ENCODE measurements at regions not wholly inside any gene's neighbourhood (a gene's known extent, or its start where the extent isn't known, plus 50 kb on each side); places are given as distances from the start of the nearest gene placed in this dataset.

DNA sequence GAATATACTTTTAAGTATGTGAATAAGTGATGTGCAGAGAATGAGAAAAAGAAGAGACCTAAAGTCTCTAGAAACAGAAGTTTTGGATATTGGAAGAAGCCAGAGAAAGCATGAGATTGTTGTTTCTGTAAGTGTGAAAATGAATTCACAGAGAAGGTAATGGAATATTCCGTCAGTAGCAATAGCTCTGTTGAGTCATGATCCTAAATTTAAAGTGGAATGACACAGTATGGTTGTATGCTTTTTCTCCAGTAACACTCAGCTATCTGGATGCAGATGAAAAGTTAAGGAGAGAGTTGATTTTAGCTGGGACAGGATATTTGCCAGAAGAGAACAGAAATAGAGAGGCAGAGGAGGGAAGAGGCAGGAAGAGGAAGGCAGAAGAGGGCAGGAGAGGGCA is 1166.3 kb downstream of the GALC start:
- TF ChIP-seq, protein P1, sequence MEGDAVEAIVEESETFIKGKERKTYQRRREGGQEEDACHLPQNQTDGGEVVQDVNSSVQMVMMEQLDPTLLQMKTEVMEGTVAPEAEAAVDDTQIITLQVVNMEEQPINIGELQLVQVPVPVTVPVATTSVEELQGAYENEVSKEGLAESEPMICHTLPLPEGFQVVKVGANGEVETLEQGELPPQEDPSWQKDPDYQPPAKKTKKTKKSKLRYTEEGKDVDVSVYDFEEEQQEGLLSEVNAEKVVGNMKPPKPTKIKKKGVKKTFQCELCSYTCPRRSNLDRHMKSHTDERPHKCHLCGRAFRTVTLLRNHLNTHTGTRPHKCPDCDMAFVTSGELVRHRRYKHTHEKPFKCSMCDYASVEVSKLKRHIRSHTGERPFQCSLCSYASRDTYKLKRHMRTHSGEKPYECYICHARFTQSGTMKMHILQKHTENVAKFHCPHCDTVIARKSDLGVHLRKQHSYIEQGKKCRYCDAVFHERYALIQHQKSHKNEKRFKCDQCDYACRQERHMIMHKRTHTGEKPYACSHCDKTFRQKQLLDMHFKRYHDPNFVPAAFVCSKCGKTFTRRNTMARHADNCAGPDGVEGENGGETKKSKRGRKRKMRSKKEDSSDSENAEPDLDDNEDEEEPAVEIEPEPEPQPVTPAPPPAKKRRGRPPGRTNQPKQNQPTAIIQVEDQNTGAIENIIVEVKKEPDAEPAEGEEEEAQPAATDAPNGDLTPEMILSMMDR (IDR thresholded peaks at IDR 0.05; ENCODE audit: low read depth, low read length, missing control alignments) = no peak
- no peak for DNase-seq (ENCODE audit: low read depth)
- in situ Hi-C loops (cut with HindIII; ENCODE audit: low sequenced_read_pairs) = no loop called here
- H3K4me3 ChIP-seq (ENCODE audit: low read depth, low read length) = no peak overlapping the region

GRCh38 chr14:86824167-86824566 is 1168.8 kb downstream of the GALC start:
- no peak overlapping the region for H3K4me3 ChIP-seq (ENCODE audit: low read depth, low read length)
- DNase-seq (ENCODE audit: low read depth) = no peak
- in situ Hi-C loops (cut with HindIII; ENCODE audit: low sequenced_read_pairs) = no loop called here
- TF ChIP-seq, protein P1 (IDR thresholded peaks at IDR 0.05; ENCODE audit: low read depth, low read length, missing control alignments) = no peak

GRCh38 chr14:86823581-86823980 is 1169.4 kb downstream of the GALC start:
- DNase-seq (ENCODE audit: low read depth) = no peak
- H3K4me3 ChIP-seq (ENCODE audit: low read depth, low read length) = no peak overlapping the region
- in situ Hi-C loops (cut with HindIII; ENCODE audit: low sequenced_read_pairs) = no loop called here
- TF ChIP-seq, protein P1 (IDR thresholded peaks at IDR 0.05; ENCODE audit: low read depth, low read length, missing control alignments) = no peak

DNA sequence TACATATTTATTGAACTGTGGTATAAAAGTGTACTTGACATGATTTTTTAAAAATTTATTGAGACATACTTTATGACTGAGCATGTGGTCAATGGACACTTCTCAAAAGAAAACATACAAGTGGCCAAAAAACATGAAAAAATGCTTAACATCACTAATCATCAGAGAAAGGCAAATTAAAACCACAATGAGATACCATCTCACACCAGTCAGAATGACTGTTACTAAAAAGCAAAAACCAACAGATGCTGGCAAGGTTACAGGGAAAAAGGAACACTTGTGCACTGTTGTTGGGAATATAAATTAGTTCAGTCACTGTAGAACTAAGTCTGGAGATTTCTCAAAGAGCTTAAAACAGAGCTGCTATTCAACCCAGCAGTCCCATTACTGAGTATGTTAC is 1177.6 kb downstream of the GALC start:
- in situ Hi-C loops (cut with HindIII; ENCODE audit: low sequenced_read_pairs) = no loop called here
- no peak for DNase-seq (ENCODE audit: low read depth)
- no peak overlapping the region for H3K4me3 ChIP-seq (ENCODE audit: low read depth, low read length)
- TF ChIP-seq, protein P1 (IDR thresholded peaks at IDR 0.05; ENCODE audit: low read depth, low read length, missing control alignments) = no peak

GRCh38 chr14:86802726-86803125 is 1190.3 kb downstream of the GALC start:
- in situ Hi-C loops (cut with HindIII; ENCODE audit: low sequenced_read_pairs) = no loop called here
- TF ChIP-seq, protein P1 (IDR thresholded peaks at IDR 0.05; ENCODE audit: low read depth, low read length, missing control alignments) = no peak
- H3K4me3 ChIP-seq (ENCODE audit: low read depth, low read length) = no peak overlapping the region
- no peak for DNase-seq (ENCODE audit: low read depth)

- no peak overlapping the region for H3K4me3 ChIP-seq (ENCODE audit: low read depth, low read length)
- peak; percentile 74 for DNase-seq (ENCODE audit: low read depth)
- in situ Hi-C loops (cut with HindIII; ENCODE audit: low sequenced_read_pairs) = no loop called here
- TF ChIP-seq, protein P1 (IDR thresholded peaks at IDR 0.05; ENCODE audit: low read depth, low read length, missing control alignments) = no peak
These were observed 1193.7 kb downstream of the GALC start for GRCh38 chr14:86799244-86799647.

GRCh38 chr14:86798330-86798729 is 1194.7 kb downstream of the GALC start:
- DNase-seq (ENCODE audit: low read depth) = no peak
- H3K4me3 ChIP-seq (ENCODE audit: low read depth, low read length) = no peak overlapping the region
- in situ Hi-C loops (cut with HindIII; ENCODE audit: low sequenced_read_pairs) = no loop called here
- TF ChIP-seq, protein P1 (IDR thresholded peaks at IDR 0.05; ENCODE audit: low read depth, low read length, missing control alignments) = no peak

All from astrocyte of the cerebellum (primary cell).